MM.1S (cell line): ENCODE measurements at regions not wholly inside any gene's neighbourhood (a gene's known extent, or its start where the extent isn't known, plus 50 kb on each side); places are given as distances from the start of the nearest gene placed in this dataset.

Experiments used
- EZH2 ChIP-seq: fragments of 300-600 bp; sonication (generic); optimal IDR thresholded peaks from 2 replicates; pipeline ENCODE3; 2017; ENCODE audit warnings: low read depth, mild to moderate bottlenecking, antibody characterized with exemption, low read length, mixed read lengths
- EZH2phosphoT487 ChIP-seq: fragments of 300-600 bp; sonication (generic); IDR thresholded peaks from 2 replicates; pipeline ENCODE4 v1.6.1; 2018; ENCODE audit warnings: antibody characterized with exemption, low read length
- TF ChIP-seq, protein P1 (sequence below): fragments of 300-600 bp; sonication (generic); IDR thresholded peaks from 2 replicates; pipeline ENCODE4 v1.5.1; 2016; ENCODE audit warnings: antibody characterized with exemption, low read length, mixed read lengths

- TF ChIP-seq EZH2 (no peak), EZH2phosphoT487 (no peak)
- TF ChIP-seq, protein P1, sequence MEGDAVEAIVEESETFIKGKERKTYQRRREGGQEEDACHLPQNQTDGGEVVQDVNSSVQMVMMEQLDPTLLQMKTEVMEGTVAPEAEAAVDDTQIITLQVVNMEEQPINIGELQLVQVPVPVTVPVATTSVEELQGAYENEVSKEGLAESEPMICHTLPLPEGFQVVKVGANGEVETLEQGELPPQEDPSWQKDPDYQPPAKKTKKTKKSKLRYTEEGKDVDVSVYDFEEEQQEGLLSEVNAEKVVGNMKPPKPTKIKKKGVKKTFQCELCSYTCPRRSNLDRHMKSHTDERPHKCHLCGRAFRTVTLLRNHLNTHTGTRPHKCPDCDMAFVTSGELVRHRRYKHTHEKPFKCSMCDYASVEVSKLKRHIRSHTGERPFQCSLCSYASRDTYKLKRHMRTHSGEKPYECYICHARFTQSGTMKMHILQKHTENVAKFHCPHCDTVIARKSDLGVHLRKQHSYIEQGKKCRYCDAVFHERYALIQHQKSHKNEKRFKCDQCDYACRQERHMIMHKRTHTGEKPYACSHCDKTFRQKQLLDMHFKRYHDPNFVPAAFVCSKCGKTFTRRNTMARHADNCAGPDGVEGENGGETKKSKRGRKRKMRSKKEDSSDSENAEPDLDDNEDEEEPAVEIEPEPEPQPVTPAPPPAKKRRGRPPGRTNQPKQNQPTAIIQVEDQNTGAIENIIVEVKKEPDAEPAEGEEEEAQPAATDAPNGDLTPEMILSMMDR, result no peak
Observed at GRCh38 chr13:73576291-73576690, 517.5 kb downstream of the KLF5 start.
